ENCODE measurements at regions not wholly inside any gene's neighbourhood (a gene's known extent, or its start where the extent isn't known, plus 50 kb on each side); places are given as distances from the start of the nearest gene placed in this dataset.

DNA sequence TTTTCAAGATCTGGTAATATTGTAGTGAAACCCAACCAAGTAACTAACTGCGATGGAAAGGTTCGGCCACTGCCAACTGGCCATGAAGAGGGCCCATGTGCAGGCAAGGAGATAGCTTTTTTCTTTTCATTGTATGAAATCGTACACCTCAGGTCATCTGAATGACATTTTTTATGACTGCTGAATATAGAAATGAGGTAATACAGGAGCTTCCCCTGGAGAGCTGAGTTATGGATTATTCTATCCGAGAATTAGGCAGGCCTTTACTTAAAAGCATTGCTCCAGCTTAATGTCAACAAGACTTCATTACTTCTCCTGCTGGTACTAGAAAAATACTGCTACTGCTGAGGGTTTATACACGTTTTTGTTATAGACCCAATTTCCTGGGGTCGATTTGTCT is 1215.6 kb downstream of the EFNB2 start:
- Mint-ChIP-seq H3K9me3 (peaks cover 0 to 4% (median 0%) of the 10 kb centered on the region in 6 donors), H3K4me1 (no peaks in the 10 kb centered on the region), H3K27me3 (ENCODE audit: low read depth in 3 of 3) (no peaks in the 10 kb centered on the region), H3K36me3 (peaks cover 0 to 3% (median 0%) of the 10 kb centered on the region in 3 donors), H3K27ac (no peak overlapping the region), H3K4me3 (no peak overlapping the region)
- DNase-seq = no peak

DNA sequence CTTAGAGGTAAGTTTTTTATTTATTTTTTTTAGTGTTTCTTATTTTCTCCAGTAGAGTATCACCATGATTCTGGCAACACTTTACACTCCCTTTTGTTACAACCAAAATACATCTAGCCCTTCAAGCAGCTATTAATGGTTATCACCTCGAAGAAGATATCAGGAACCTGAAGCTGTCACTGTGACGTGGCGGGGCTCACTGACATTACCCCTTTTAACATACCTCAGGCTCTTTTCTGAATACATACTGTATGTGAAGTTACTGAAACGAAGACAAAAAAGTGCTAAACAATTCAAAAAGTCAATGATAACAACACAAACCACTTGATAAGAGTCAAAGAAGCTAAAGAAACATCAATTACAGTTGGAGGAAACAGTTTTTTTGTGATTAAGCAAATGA is 1218.7 kb downstream of the EFNB2 start:
- H3K27me3 Mint-ChIP-seq (ENCODE audit: low read depth in 3 of 3) = no peaks in the 10 kb centered on the region
- no peak for DNase-seq
- peaks cover 0 to 11% (median 0%) of the 10 kb centered on the region in 6 donors for H3K9me3 Mint-ChIP-seq
- no peaks in the 10 kb centered on the region for H3K4me1 Mint-ChIP-seq
- peaks cover 0 to 3% (median 0%) of the 10 kb centered on the region in 3 donors for H3K36me3 Mint-ChIP-seq
- no peak overlapping the region for H3K4me3 Mint-ChIP-seq
- no peak overlapping the region for H3K27ac Mint-ChIP-seq

DNA sequence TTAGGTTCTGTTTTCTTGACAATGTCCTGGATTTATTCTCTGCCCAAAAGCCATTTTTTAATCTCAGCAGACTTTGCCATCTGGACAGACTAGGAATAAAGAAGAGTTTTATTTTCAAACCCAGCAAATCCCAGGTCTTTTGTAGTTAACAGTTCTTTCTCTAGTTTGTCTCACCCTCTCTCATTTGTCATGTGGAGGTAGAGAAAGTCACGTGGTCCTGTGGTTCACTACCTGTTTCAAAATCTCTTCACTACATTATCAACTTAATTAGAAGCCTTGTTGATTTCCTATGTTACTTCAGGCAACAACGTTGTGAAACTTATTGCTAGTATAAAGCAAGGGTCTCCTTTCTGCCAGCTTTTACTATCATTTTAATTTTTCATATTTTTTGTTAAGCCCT is 1222.6 kb downstream of the EFNB2 start:
- H3K9me3 Mint-ChIP-seq = peaks cover 0 to 6% (median 0%) of the 10 kb centered on the region in 6 donors
- peaks cover 0 to 3% (median 0%) of the 10 kb centered on the region in 3 donors for H3K36me3 Mint-ChIP-seq
- H3K27me3 Mint-ChIP-seq (ENCODE audit: low read depth in 3 of 3) = peaks cover 0 to 4% (median 2%) of the 10 kb centered on the region in 3 donors
- no peak overlapping the region for H3K27ac Mint-ChIP-seq
- DNase-seq = no peak
- no peaks in the 10 kb centered on the region for H3K4me1 Mint-ChIP-seq
- no peak overlapping the region for H3K4me3 Mint-ChIP-seq

DNA sequence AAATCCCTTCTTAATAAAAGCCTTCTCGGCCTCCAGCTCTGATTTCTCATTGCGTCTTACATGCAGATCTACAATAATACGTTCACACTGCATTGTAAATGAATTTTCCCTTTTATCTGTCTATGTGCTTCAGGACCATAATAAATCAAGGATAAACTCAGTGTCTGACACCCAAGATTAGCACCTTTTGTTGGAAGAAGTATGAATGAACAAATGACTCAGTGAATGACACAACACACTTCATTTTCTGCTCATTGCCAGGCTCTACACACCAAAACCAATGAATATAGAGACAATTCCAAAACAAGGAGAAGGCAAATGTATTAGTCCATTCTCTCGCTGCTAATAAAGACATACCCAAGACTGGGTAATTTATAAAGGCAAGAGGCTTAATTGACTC is 1224.4 kb downstream of the EFNB2 start:
- Mint-ChIP-seq H3K4me1 (no peaks in the 10 kb centered on the region), H3K27ac (no peak overlapping the region), H3K27me3 (ENCODE audit: low read depth in 3 of 3) (peaks cover 0 to 4% (median 2%) of the 10 kb centered on the region in 3 donors)

DNA sequence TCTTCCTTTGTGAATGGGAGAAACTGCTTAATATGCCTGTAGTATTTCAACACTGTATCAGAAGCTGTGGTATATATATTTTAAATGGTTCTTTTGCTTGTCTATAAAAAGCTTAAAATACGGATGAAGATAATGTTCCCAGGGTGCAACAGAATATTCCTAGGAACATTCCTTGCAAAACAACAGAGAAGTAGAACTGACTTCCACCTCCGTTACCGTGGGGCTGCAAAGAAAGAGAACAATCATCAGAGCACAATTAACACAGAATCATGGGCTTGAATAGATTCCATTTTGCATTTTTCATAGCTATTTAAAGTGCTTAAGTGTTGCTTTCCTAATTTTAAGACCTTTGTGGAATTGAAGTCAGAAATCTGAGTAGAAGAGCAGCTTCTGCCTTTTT is 1227.7 kb downstream of the EFNB2 start:
- Mint-ChIP-seq H3K9me3 (peaks cover 0 to 4% (median 0%) of the 10 kb centered on the region in 6 donors), H3K4me1 (no peaks in the 10 kb centered on the region), H3K36me3 (no peaks in the 10 kb centered on the region), H3K27me3 (ENCODE audit: low read depth in 3 of 3) (peaks cover 0 to 4% (median 4%) of the 10 kb centered on the region in 3 donors), H3K4me3 (no peak overlapping the region), H3K27ac (no peak overlapping the region)
- no peak for DNase-seq

More for the DNA sequence above, 1224.4 kb downstream of the EFNB2 start:
- peaks cover 0 to 6% (median 0%) of the 10 kb centered on the region in 6 donors for H3K9me3 Mint-ChIP-seq
- H3K4me3 Mint-ChIP-seq = no peak overlapping the region
- DNase-seq = no peak
- H3K36me3 Mint-ChIP-seq = peaks cover 0 to 3% (median 0%) of the 10 kb centered on the region in 3 donors

DNA sequence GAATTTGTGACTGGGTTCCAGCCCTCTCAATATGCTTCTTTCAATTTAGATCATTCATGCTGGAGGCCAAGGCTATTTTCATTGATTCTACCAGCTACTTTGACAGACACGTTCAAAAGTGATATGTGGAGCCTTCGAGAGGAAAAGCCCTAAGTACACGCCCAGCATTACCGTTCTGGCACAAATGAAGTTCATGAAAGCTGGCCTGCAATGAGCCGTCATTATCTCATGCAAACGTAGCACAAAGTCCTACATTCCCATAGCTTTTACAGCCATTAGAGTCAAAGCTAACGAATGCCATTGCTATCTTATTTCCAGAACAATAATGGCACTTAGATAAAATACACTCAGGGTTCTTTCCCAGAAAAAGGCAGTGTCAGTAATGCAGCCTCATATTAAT is 1237.6 kb downstream of the EFNB2 start:
- H3K27me3 Mint-ChIP-seq (ENCODE audit: low read depth in 3 of 3) = peaks cover 0 to 2% (median 0%) of the 10 kb centered on the region in 3 donors
- DNase-seq = no peak
- H3K27ac Mint-ChIP-seq = no peak overlapping the region
- no peaks in the 10 kb centered on the region for H3K4me1 Mint-ChIP-seq
- no peaks in the 10 kb centered on the region for H3K36me3 Mint-ChIP-seq
- peaks cover 0 to 4% (median 0%) of the 10 kb centered on the region in 6 donors for H3K9me3 Mint-ChIP-seq
- H3K4me3 Mint-ChIP-seq = no peak overlapping the region

DNA sequence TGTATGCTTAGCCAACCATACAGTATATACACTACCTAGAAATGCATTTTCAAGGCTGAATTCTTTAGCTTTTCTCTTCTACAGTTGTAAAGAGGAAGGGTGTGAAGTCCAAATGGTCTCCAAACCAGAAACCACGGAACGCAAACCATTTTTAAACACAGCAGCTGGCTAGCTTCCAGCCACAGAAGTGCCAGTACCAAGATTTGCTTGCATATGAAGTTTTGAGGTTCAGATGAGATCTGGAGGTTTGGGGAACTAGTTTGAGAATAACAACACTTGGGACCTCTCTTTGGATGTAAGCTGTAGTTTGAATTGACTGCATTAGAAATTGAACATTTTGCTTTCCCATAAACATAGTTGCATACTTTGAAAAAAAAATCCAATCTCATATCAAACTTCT is 1243.5 kb downstream of the EFNB2 start:
- Mint-ChIP-seq H3K4me3 (no peak overlapping the region), H3K4me1 (peaks cover 0 to 4% of the 10 kb centered on the region in 2 donors), H3K27ac (no peak overlapping the region), H3K27me3 (ENCODE audit: low read depth in 3 of 3) (peaks cover 0 to 2% (median 0%) of the 10 kb centered on the region in 3 donors), H3K36me3 (no peaks in the 10 kb centered on the region), H3K9me3 (peaks cover 0 to 4% (median 1%) of the 10 kb centered on the region in 6 donors)
- no peak for DNase-seq

DNA sequence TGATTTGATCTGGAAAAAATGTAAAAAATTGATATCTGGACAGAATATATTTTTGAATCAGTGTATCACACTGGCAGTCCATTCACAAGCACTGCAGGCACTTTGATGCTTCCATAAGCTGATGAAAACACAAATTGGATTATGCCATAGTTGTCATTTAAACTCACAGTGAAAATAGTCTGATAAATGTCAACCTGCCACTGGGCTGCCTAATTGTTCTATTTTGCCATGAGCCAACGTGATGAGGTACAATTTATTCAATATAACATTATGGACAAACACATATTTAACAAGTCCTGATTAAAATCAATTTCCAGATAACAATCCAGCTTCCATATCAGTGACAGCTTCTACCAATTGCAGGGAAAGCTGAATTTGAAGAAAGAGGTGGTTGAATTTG is 1244.9 kb downstream of the EFNB2 start:
- Mint-ChIP-seq H3K27me3 (ENCODE audit: low read depth in 3 of 3) (peaks cover 0 to under 1% (median 0%) of the 10 kb centered on the region in 3 donors), H3K27ac (no peak overlapping the region), H3K36me3 (no peaks in the 10 kb centered on the region), H3K9me3 (peaks cover 0 to 4% (median 1%) of the 10 kb centered on the region in 6 donors), H3K4me1 (peaks cover 0 to 4% of the 10 kb centered on the region in 2 donors), H3K4me3 (no peak overlapping the region)
- DNase-seq = no peak

DNA sequence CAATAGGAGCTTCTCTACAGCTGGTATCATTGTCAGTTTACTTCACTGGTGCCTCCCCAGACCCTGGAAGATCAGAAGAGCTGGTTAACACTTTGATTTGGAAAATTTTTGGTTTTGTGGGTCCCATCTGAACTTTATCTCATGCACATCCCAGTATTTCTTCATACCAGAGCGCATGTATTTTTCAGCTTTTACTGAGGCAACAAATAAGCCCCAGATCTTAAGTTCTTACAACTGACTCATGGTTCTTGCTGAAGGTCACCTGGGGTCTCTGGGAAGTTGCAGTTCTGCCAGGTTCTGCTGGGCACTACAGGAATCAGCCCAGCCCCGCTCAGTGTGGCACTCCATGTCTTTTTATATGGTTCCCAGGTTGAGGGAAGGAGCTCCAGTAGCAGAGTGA is 1249.9 kb downstream of the EFNB2 start:
- H3K27ac Mint-ChIP-seq = no peak overlapping the region
- DNase-seq = no peak
- H3K4me3 Mint-ChIP-seq = no peak overlapping the region
- peaks cover 0 to 3% (median 0%) of the 10 kb centered on the region in 3 donors for H3K27me3 Mint-ChIP-seq (ENCODE audit: low read depth in 3 of 3)
- H3K9me3 Mint-ChIP-seq = peaks cover 0 to 2% (median 0%) of the 10 kb centered on the region in 6 donors
- H3K4me1 Mint-ChIP-seq = no peaks in the 10 kb centered on the region
- no peaks in the 10 kb centered on the region for H3K36me3 Mint-ChIP-seq

DNA sequence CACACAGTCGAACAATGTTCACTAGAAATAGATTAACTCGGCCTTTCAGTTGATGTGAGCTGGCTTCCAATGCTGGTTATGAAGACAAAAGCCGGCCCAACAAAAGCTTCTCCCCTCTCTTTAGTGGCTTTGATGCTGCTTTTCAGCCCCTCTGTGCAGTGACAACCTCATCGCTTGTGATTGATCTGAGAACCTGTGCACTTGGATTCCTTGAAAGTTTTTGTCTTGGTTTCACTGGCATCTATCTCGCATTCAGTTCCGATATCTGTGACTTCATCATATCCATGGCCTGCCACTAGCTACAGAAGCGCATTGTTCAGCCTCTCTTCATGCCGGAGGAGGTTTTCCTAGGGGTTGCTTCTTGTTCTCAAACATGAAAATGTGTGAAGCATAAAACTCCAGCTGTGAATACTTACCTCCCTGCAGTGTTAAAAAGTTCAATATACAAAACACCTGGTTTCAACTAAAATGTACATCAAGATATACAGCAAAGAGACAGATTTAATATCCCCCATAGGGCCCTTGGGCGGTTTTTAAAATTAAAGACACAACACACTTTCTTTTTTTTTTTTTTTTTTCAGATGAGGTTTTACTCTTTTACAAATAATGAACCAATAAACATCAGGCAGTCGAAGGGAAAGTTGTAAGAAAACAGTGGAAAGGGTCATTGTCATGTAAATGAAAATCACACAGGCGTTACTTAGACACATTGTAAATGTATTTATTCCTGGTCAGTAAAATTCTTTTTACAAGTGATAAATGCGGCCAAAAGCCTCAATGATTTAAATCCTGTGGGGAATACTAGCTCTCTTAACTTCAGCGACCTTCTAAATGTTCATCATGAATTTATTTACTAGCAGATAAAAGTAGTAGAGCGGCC is 1252.8 kb downstream of the EFNB2 start:
- Mint-ChIP-seq H3K27me3 (ENCODE audit: low read depth in 3 of 3) (peaks cover 0 to 3% (median 0%) of the 10 kb centered on the region in 3 donors), H3K27ac (no peak overlapping the region), H3K4me1 (no peaks in the 10 kb centered on the region), H3K4me3 (no peak overlapping the region), H3K9me3 (peaks cover 0 to 2% (median 0%) of the 10 kb centered on the region in 6 donors), H3K36me3 (no peaks in the 10 kb centered on the region)
- DNase-seq = no peak

DNA sequence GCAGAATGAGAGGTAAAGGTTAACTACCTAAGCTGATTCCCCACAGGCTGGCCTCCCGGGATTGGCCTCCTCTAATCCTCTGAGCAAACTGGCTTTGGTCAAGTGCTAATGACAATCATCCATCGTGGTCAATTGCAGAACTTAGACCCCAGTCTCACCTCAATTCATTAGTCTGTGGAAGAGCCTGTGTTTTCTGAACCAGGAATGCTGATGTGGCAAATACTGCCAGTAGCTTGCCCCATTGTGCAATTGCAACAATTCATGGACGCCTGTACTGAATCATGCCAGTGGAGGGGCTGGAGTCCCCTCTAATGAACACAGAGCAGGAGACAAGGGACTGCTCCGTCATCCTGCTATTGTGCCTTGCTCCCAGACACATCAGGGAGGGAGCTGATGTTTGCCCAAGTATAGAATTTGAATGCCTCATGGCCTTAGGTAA is 1256.5 kb downstream of the EFNB2 start:
- Mint-ChIP-seq H3K9me3 (peaks cover 0 to 2% (median 0%) of the 10 kb centered on the region in 6 donors), H3K36me3 (no peaks in the 10 kb centered on the region), H3K4me1 (no peaks in the 10 kb centered on the region), H3K27me3 (ENCODE audit: low read depth in 3 of 3) (peaks cover under 1 to 3% (median 3%) of the 10 kb centered on the region in 3 donors), H3K4me3 (no peak overlapping the region), H3K27ac (no peak overlapping the region)
- DNase-seq = no peak

DNA sequence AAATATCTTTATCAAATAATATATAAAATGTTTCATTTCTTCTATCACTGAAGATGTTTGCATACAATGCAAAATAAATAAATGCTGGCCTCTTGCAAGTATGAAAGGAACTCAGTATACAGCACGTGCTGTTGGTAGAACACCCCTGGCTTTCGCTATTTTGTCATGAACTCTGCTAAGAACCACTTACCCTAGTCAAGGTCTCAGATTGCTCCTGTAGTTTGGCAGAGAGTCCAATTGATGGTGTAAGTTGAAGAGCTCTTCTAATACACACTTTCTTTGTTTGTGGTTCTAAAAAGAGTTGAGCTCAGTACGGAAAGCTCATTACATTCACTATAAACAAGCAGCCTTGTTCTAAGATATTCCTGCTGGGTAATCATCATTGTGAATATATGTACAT is 1258.9 kb downstream of the EFNB2 start:
- H3K27ac Mint-ChIP-seq = no peak overlapping the region
- no peaks in the 10 kb centered on the region for H3K4me1 Mint-ChIP-seq
- H3K4me3 Mint-ChIP-seq = no peak overlapping the region

DNA sequence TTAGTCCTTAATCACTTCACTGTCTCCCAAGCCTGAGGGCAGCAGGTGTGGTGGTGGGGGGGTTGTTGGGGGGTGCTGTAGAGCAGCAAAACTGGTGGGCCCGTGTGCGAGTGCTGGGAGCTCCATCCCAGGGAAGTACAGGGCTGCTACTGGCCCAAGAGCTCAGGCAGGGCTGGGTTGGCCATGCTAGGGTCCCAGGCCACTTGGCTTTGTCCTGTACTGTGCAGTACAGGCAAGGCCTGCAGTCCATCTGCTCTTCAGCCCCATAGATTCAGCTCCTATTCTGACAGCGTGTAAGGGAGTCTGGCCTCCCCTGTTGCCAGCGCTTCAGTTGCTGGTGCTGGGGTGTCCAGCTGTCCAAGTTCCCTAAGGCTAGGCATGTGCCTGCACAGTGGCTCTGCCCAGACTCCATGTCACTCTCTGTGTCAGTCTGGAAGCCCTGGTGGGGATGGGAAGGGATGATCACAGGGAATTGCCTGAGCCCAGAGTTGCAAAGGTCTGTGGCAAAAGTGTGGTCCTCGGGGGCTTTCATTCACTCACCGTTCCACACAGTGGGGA is 1261.7 kb downstream of the EFNB2 start:
- DNase-seq = no peak
- Mint-ChIP-seq H3K4me1 (no peaks in the 10 kb centered on the region), H3K27me3 (ENCODE audit: low read depth in 3 of 3) (peaks cover 3 to 5% (median 4%) of the 10 kb centered on the region in 3 donors), H3K36me3 (no peaks in the 10 kb centered on the region), H3K4me3 (no peak overlapping the region), H3K27ac (no peak overlapping the region), H3K9me3 (peaks cover 0 to 2% (median 0%) of the 10 kb centered on the region in 6 donors)

More for the DNA sequence above, 1258.9 kb downstream of the EFNB2 start:
- Mint-ChIP-seq H3K27me3 (ENCODE audit: low read depth in 3 of 3) (peaks cover 3 to 6% (median 4%) of the 10 kb centered on the region in 3 donors), H3K36me3 (no peaks in the 10 kb centered on the region), H3K9me3 (peaks cover 0 to 2% (median 0%) of the 10 kb centered on the region in 6 donors)
- DNase-seq = no peak
